ENCODE measurements at regions not wholly inside any gene's neighbourhood (a gene's known extent, or its start where the extent isn't known, plus 50 kb on each side); places are given as distances from the start of the nearest gene placed in this dataset.

DNA sequence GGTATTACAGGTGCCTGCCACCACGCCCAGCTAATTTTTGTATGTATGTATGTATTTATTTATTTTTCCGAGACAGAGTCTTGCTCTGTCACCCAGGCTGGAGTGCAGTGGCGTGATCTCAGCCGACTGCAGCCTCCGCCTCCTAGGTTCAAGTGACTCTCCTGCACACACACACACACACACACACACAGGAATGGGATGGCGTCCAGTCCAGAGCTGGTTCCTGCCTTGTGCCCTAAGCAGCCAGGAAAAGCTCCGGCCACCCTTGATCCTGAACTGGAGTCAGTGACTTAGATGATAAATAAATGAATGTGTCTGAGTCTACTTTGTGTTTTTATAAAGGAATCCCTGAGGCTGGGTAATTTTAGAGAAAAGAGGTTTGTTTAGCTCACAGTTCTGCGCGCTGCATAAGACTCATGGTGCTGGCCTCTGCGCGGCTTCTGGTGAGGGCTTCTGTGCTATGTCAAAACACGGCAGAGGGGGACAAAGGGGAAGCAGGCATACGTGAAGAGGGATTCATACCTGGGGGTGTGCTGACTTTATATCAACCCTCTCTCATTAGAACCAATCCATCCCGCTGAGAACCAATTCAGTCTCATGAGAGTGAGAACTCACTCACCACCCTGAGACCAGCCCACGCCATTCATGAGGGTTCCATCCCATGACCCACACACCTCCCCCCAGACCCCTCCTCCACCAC is 59.7 kb upstream of the PHLPP1 start:
- no peak for ATAC-seq
- TF ChIP-seq TCF4 (CRISPR knock-in tag; IDR thresholded peaks at IDR 0.05; ENCODE audit: borderline replicate concordance): no peak
- TF ChIP-seq TOX (CRISPR knock-in tag; IDR thresholded peaks at IDR 0.05; ENCODE audit: borderline replicate concordance): no peak
- TF ChIP-seq, protein P1, sequence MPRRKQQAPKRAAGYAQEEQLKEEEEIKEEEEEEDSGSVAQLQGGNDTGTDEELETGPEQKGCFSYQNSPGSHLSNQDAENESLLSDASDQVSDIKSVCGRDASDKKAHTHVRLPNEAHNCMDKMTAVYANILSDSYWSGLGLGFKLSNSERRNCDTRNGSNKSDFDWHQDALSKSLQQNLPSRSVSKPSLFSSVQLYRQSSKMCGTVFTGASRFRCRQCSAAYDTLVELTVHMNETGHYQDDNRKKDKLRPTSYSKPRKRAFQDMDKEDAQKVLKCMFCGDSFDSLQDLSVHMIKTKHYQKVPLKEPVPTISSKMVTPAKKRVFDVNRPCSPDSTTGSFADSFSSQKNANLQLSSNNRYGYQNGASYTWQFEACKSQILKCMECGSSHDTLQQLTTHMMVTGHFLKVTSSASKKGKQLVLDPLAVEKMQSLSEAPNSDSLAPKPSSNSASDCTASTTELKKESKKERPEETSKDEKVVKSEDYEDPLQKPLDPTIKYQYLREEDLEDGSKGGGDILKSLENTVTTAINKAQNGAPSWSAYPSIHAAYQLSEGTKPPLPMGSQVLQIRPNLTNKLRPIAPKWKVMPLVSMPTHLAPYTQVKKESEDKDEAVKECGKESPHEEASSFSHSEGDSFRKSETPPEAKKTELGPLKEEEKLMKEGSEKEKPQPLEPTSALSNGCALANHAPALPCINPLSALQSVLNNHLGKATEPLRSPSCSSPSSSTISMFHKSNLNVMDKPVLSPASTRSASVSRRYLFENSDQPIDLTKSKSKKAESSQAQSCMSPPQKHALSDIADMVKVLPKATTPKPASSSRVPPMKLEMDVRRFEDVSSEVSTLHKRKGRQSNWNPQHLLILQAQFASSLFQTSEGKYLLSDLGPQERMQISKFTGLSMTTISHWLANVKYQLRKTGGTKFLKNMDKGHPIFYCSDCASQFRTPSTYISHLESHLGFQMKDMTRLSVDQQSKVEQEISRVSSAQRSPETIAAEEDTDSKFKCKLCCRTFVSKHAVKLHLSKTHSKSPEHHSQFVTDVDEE (CRISPR knock-in tag; IDR thresholded peaks at IDR 0.05): no peak
- no peak for TF ChIP-seq ZFP30 (CRISPR knock-in tag; IDR thresholded peaks at IDR 0.05)
- TF ChIP-seq, protein P2, sequence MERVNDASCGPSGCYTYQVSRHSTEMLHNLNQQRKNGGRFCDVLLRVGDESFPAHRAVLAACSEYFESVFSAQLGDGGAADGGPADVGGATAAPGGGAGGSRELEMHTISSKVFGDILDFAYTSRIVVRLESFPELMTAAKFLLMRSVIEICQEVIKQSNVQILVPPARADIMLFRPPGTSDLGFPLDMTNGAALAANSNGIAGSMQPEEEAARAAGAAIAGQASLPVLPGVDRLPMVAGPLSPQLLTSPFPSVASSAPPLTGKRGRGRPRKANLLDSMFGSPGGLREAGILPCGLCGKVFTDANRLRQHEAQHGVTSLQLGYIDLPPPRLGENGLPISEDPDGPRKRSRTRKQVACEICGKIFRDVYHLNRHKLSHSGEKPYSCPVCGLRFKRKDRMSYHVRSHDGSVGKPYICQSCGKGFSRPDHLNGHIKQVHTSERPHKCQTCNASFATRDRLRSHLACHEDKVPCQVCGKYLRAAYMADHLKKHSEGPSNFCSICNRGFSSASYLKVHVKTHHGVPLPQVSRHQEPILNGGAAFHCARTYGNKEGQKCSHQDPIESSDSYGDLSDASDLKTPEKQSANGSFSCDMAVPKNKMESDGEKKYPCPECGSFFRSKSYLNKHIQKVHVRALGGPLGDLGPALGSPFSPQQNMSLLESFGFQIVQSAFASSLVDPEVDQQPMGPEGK (CRISPR knock-in tag; IDR thresholded peaks at IDR 0.05; ENCODE audit: borderline replicate concordance): no peak
- no peak for TF ChIP-seq ZNF565 (CRISPR knock-in tag; conservative IDR thresholded peaks at IDR 0.05; ENCODE audit: low read depth)

DNA sequence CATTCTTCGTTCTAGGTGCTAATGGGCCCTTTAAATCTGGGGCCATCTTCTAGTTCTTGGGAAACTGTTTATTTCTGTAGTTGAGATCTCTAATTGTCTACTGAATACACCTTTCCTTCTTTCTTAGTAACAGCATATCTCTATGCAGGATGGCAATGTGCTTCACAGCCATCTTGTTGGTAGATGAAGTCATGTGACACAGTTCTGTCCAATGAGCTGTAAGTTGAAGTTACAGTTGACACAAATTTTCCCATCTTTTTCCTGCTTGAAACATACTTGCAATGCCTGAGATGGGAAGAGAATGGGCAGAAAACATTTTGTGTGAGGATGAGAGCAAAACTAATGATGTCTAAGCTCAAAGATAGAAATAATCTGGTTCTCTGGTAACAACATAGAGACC is 57.3 kb upstream of the PHLPP1 start:
- TF ChIP-seq SNAI2 (CRISPR knock-in tag; IDR thresholded peaks at IDR 0.05): no peak
- TF ChIP-seq BACH2 (CRISPR knock-in tag; IDR thresholded peaks at IDR 0.05; ENCODE audit: borderline replicate concordance): no peak
- TF ChIP-seq ARNTL (CRISPR knock-in tag; IDR thresholded peaks at IDR 0.05; ENCODE audit: borderline replicate concordance, low read depth): no peak
- ATAC-seq: no peak

DNA sequence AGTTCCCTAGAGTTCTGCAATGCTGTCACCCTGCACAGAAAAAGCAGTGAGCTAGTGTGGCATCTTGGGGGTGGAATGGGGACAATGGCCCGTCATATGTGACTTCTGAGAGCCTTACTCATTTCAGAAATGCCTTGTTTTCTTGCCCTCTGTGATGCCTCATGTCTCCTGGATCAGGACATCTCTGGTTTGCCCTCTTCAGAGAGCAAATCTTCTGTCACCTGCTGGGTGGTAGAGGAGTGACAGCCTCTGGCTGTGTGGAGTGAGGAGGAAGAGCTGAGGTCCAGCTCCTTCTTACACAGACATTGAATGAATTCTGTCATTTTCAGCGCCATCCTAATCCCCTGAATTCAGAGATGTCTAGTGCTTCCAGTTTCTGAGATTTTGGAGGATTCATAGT is 55.6 kb upstream of the PHLPP1 start:
- TF ChIP-seq, protein P1 (CRISPR knock-in tag; IDR thresholded peaks at IDR 0.05): no peak
- TF ChIP-seq ZNF565 (CRISPR knock-in tag; conservative IDR thresholded peaks at IDR 0.05; ENCODE audit: low read depth): no peak
- no peak for TF ChIP-seq SNAI2 (CRISPR knock-in tag; IDR thresholded peaks at IDR 0.05)
- TF ChIP-seq, protein P3, sequence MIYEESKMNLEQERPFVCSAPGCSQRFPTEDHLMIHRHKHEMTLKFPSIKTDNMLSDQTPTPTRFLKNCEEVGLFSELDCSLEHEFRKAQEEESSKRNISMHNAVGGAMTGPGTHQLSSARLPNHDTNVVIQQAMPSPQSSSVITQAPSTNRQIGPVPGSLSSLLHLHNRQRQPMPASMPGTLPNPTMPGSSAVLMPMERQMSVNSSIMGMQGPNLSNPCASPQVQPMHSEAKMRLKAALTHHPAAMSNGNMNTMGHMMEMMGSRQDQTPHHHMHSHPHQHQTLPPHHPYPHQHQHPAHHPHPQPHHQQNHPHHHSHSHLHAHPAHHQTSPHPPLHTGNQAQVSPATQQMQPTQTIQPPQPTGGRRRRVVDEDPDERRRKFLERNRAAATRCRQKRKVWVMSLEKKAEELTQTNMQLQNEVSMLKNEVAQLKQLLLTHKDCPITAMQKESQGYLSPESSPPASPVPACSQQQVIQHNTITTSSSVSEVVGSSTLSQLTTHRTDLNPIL (CRISPR knock-in tag; IDR thresholded peaks at IDR 0.05; ENCODE audit: low read depth): no peak
- TF ChIP-seq BACH2 (CRISPR knock-in tag; IDR thresholded peaks at IDR 0.05; ENCODE audit: borderline replicate concordance): no peak
- no peak for TF ChIP-seq ESRRG (CRISPR knock-in tag; IDR thresholded peaks at IDR 0.05)
- no peak for TF ChIP-seq ZFP3 (CRISPR knock-in tag; IDR thresholded peaks at IDR 0.05)
- TF ChIP-seq CSDC2 (CRISPR knock-in tag; IDR thresholded peaks at IDR 0.05): no peak
- TF ChIP-seq RARB (CRISPR knock-in tag; IDR thresholded peaks at IDR 0.05): no peak
- no peak for TF ChIP-seq ZC3H10 (CRISPR knock-in tag; IDR thresholded peaks at IDR 0.05)
- no peak for TF ChIP-seq ZNF8 (CRISPR knock-in tag; IDR thresholded peaks at IDR 0.05)
- TF ChIP-seq OSR1 (CRISPR knock-in tag; IDR thresholded peaks at IDR 0.05): no peak
- TF ChIP-seq ISL1 (CRISPR knock-in tag; IDR thresholded peaks at IDR 0.05): no peak
- ATAC-seq: no peak

DNA sequence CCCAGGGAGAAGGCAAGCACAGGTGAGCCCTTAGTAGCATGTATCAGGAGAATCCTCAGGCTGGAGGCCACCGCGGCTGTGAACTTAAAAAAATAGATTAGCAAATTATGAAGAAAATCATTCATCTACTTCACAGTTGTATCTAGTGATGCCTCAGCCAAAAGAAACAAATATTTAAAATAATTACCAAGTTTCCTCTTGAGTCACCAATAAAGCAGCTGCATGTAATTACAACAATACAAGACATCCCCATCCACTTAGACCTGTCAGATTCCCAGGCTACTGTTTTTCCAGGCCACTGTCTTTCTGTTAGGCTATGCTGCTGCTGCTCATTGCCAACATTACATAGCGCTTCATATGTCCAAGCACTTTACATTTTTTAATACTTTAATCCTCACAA is 54.6 kb upstream of the PHLPP1 start:
- no peak for TF ChIP-seq RARB (CRISPR knock-in tag; IDR thresholded peaks at IDR 0.05)
- no peak for TF ChIP-seq GLIS3 (CRISPR knock-in tag; IDR thresholded peaks at IDR 0.05)
- TF ChIP-seq ZNF70 (CRISPR knock-in tag; IDR thresholded peaks at IDR 0.05): no peak
- TF ChIP-seq, protein P2 (CRISPR knock-in tag; IDR thresholded peaks at IDR 0.05; ENCODE audit: borderline replicate concordance): no peak
- TF ChIP-seq, protein P1 (CRISPR knock-in tag; IDR thresholded peaks at IDR 0.05): no peak
- no peak; the same call in 2 of the 3 replicates for ATAC-seq

All from SK-N-SH treated with all-trans-retinoic acid at 6 μM for 48 hours (cell line).